H54 (cell line): ENCODE measurements at regions not wholly inside any gene's neighbourhood (a gene's known extent, or its start where the extent isn't known, plus 50 kb on each side); places are given as distances from the start of the nearest gene placed in this dataset.

Experiments used
- DNase-seq: peaks from one replicate; pipeline ENCODE4 v3.0.0; 2011; ENCODE audit warnings: low spot score, mixed read lengths; ENCODE audit not compliant: insufficient read length
- FAIRE-seq: peaks from 3 replicates; lab custom pipeline; 2011; peaks lifted over from hg19 to GRCh38; lab: Jason Lieb, UNC
- POLR2A ChIP-seq: IDR thresholded peaks from 2 replicates; pipeline ENCODE4 v1.6.1; 2011; ENCODE audit warnings: low read depth, mild to moderate bottlenecking, low read length

- no peak for DNase-seq
- FAIRE-seq = no peak
- no peak for TF ChIP-seq POLR2A
Observed at GRCh38 chr3:154044671-154045070, 76.5 kb upstream of the ARHGEF26 start.

GRCh38 chr3:154050216-154050615 lies 71.0 kb upstream of the ARHGEF26 start:
- TF ChIP-seq POLR2A = no peak
- DNase-seq (no peak), FAIRE-seq (no peak)

GRCh38 chr3:154050766-154051165 lies 70.4 kb upstream of the ARHGEF26 start:
- no peak for FAIRE-seq
- TF ChIP-seq POLR2A = no peak
- DNase-seq = no peak

GRCh38 chr3:154059833-154060232 lies 61.4 kb upstream of the ARHGEF26 start:
- TF ChIP-seq POLR2A = no peak
- FAIRE-seq (no peak), DNase-seq (no peak)

GRCh38 chr3:154060238-154061000 lies 60.8 kb upstream of the ARHGEF26 start:
- DNase-seq = no peak
- FAIRE-seq = no peak
- TF ChIP-seq POLR2A = no peak

- FAIRE-seq (no peak), DNase-seq (no peak)
- TF ChIP-seq POLR2A = no peak
Observed at GRCh38 chr3:154061001-154061370, 60.2 kb upstream of the ARHGEF26 start.

GRCh38 chr3:154062513-154062912 lies 58.7 kb upstream of the ARHGEF26 start:
- FAIRE-seq = no peak
- TF ChIP-seq POLR2A = no peak
- no peak for DNase-seq

- no peak for DNase-seq
- no peak for TF ChIP-seq POLR2A
- no peak for FAIRE-seq
Observed at GRCh38 chr3:154071146-154071545, 50.0 kb upstream of the ARHGEF26 start.
